ENCODE measurements at regions not wholly inside any gene's neighbourhood (a gene's known extent, or its start where the extent isn't known, plus 50 kb on each side); places are given as distances from the start of the nearest gene placed in this dataset.
"Not testable (repeated sequence)": the region's sequence is repeated elsewhere in the genome, so short reads cannot be mapped to it uniquely, and the experiment has no call there.

DNA sequence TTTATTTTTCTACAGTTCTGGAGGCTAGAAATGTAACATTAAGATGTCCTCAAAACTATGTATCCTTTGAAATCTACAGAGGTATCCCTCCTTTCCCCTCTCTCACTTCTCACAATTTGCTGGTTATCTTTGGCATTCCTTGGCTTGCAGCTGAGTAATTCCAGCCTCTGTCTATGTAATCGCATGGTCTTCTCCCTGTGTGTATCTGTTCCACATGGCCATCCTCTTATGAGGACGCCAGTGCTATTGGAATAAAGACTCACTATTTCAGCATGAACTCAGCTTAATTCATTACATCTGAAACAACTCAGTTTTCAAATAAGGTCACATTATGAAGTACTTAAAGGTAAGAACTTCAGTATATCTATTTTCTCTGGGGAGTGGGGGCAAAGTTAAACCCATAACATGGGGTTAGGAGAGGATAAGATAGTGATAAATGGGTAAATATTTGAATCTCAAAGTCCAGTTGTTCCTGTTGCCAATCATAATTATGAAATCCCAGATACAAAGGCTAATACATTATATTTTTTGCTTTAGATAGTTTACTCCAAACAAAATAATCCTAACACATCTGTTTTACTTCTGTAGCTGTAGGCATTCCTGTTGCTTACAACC is 1290.8 kb downstream of the NCAM2 start:
- no peak for DNase-seq (ENCODE audit: low read depth)

DNA sequence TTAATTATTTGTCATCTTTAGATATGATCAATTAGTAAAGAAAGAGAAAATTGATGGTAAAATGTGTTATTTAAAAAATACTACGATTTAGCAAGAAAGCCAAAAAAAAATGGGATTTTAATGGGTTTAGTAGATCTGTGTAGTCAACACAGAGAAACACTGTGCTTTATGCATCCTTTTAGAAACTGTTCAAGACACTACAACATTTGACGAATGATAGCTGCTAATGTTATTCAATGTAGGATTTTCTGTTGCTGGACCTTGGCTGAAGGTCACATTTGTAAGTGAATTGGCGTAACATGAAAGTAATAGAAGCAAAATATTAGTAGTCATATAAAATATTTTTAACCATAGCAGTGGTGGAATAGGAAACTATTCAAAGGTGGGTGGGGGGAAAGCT is 1293.9 kb downstream of the NCAM2 start:
- no peak for DNase-seq (ENCODE audit: low read depth)

- no peak for DNase-seq (ENCODE audit: low read depth)
Observed at GRCh38 chr21:22297575-22297974, 1299.4 kb downstream of the NCAM2 start.

DNA sequence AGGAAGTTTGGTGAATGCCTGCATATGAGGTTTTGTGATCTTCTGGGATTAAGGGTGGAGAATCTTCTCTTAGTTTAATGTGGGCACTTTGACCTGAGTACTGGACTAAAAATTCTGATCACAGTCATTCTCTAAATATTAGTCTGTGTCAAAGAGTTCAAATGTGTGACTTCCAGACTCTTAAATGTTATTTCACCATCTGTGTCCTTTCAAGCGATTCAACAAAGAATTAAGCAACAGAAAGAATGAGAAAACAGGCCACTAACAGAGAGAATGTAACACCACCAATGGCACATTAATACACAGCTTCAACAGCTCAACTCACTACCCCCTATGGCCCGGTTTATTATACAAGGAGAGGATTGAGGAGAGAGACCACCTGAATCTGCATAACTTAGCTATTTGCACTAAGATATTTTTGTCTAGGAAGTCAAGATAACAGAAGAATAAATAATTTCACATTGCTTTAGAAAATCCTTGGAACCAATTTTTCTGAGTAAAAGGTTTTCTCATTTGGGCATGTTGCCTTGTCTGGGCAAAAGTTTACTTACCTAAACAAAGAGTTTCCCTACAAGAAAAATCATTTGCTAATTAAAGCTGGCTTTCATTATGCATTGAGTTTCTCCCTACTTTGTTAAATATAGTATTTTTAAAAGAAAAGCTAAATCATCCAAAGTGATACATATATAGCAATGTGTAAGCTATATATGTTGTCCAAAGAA is 1313.7 kb downstream of the NCAM2 start:
- no peak for DNase-seq (ENCODE audit: low read depth)

GRCh38 chr21:22314963-22315362 is 1316.8 kb downstream of the NCAM2 start:
- DNase-seq (ENCODE audit: low read depth): no peak

DNA sequence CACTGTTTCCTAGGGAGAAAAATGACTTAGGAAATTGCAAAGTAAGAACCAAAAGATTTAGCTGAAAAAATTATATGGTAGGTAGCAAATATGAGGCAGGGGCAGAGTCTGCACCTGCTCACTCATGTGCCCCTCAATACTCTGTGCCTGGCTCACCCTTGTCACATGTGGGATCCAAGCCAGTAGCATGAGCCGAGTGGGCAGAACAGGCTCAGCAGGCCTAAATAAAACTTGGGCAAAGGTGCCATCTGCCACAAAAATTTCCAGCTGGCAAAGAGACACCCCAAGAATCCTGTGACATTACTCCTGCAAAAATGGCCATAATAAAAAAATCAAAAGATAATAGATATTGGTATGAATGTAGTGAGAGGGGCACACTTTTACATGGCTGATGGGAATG is 1321.2 kb downstream of the NCAM2 start:
- DNase-seq (ENCODE audit: low read depth): no peak

GRCh38 chr21:22342889-22343288 is 1344.7 kb downstream of the NCAM2 start:
- DNase-seq (ENCODE audit: low read depth): no peak

DNA sequence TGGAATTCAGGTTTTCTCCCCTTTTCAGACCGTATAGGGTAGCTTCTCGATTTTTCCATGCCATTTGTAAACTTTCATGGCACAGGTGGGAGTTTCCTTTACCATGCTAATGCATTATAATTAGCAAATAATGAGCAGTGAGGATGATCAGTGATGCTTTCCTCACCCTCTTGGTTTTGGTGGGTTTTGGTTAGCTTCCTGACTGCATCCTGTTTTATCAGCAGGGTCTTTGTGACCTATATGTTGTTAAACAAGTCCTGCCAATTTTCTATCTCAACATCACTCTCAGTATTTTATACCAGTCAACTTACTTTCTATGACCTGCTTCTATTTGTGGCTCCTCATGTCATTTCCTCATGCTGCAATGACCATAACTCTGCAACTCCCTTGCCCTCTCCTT is 1345.1 kb downstream of the NCAM2 start:
- no peak for DNase-seq (ENCODE audit: low read depth)

DNA sequence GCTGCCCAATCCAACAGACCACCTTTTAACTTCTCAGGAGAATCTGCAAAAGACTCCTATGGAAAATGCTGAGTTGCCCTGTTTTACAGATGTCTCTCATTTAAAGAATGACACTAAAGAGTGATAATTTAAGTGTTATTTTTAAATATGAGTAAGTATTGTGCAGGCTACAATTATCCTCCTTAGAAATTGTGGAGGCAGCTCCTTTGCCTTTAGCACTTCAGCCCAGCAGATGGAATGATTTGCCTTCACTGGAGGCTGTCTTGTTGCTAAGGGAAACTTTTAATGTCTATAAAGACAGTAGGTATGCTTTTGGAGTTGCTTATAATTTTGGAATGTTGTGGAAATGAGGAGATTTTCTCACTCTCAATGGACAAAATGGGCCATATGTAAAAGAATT is 1345.5 kb downstream of the NCAM2 start:
- no peak for DNase-seq (ENCODE audit: low read depth)

- DNase-seq (ENCODE audit: low read depth): no peak
Observed at GRCh38 chr21:22345624-22346023, 1347.4 kb downstream of the NCAM2 start.

GRCh38 chr21:22346576-22346975 is 1348.4 kb downstream of the NCAM2 start:
- DNase-seq (ENCODE audit: low read depth): no peak

DNA sequence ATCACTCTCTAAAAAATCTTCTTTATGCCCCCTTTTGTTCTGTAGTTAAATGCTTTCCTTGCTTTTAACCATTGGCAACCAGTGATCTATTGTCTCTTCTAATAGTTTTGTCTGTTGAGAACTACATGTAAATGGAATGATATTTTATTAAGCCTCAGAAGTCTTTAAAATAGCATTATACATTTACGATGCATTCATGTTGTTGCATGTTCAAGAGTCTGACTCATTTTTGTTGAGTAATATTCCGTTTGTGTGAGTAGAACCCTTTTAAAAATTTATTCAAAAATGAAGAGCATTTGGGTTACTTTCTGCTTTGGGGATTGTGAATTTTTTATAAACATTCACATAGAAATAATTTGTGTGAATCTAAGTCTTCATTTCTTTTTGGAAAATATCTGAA is 1352.9 kb downstream of the NCAM2 start:
- DNase-seq (ENCODE audit: low read depth): no peak

GRCh38 chr21:22352088-22352487 is 1353.9 kb downstream of the NCAM2 start:
- no peak for DNase-seq (ENCODE audit: low read depth)

GRCh38 chr21:22355949-22356348 is 1357.7 kb downstream of the NCAM2 start:
- no peak for DNase-seq (ENCODE audit: low read depth)

DNA sequence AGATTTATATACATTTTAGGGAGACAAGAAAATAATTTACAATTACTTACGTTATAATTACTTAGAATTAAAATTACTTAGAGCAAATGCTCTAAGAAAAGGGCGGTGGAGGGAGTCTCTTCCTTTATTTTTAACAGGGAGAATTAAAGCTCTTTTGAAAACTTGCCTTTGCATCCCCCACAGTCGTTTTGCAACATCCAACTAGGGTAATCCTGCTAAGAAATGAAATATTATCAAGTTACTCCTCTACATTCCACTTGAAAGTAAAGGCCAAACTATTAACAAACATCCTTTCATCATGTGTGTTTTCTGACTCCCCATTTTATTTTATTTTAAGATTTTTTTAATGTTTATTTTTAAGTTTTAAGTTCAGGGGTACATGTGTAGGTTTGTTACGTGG is 1358.5 kb downstream of the NCAM2 start:
- no peak for DNase-seq (ENCODE audit: low read depth)

DNA sequence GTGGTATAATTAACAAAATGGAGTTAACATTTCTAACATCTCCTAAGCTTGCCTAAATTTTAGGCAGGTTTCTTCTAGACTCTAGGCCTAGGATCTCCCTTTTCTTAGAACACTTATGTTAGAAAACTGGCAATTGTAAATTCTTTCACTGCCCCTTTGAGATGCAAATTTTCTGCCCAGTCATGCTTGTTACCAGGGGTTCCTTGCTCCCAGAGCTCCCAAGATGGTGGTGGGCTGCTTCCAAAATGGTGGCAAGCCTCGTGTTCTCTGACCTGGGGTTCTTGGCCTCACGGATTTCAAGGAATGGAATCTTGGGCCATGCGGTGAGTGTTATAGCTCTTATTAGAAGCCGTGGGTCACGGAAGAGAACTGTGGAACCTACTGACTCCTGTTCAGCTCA is 1361.4 kb downstream of the NCAM2 start:
- DNase-seq (ENCODE audit: low read depth): not testable (repeated sequence)

GRCh38 chr21:22363504-22363903 is 1365.3 kb downstream of the NCAM2 start:
- no peak for DNase-seq (ENCODE audit: low read depth)

DNA sequence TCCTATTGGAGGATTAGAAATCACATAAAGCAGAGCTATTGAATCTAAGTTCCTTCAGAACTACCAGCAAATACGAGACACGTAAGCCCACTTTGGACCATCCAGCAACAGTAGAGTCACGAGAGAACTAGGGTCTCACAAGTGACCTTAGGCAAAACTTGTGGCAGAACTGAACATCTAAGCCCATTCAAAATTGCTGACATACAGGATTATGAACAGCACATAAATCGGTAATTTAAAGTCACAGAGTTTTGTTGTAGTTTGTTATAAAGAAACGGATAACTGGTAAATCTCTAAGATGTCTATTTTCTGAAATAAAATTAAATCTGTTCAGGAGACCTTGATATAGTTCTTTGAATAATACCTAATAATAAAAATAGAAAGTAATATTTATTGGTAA is 1366.0 kb downstream of the NCAM2 start:
- DNase-seq (ENCODE audit: low read depth): no peak

GRCh38 chr21:22374218-22374969 is 1376.2 kb downstream of the NCAM2 start:
- no peak for DNase-seq (ENCODE audit: low read depth)

GRCh38 chr21:22377795-22378194 is 1379.6 kb downstream of the NCAM2 start:
- not testable (repeated sequence) for DNase-seq (ENCODE audit: low read depth)

GRCh38 chr21:22393324-22393723 is 1395.1 kb downstream of the NCAM2 start:
- DNase-seq (ENCODE audit: low read depth): no peak

GRCh38 chr21:22395965-22396364 is 1397.8 kb downstream of the NCAM2 start:
- no peak for DNase-seq (ENCODE audit: low read depth)

Data from stromal cell of bone marrow (primary cell).